Liver (tissue), 3 donors: ENCODE measurements at regions not wholly inside any gene's neighbourhood (a gene's known extent, or its start where the extent isn't known, plus 50 kb on each side); places are given as distances from the start of the nearest gene placed in this dataset.

Experiments
- CTCF ChIP-seq: fragments of 150-350 bp; IDR thresholded peaks from 2 replicates; pipeline ENCODE4 v1.5.1; 2017; ENCODE audit warnings: improper control_type of control experiment, low read depth, low read length; ENCODE audit not compliant: missing input control
- FOXA1 ChIP-seq: IDR thresholded peaks from 2 replicates; pipeline ENCODE4 v1.6.1; 2016; ENCODE audit warnings: antibody characterized with exemption
- GABPA ChIP-seq, 2 donors: IDR thresholded peaks in 1 of 2; conservative IDR thresholded peaks in 1 of 2; 2 replicates each; pipeline ENCODE4 v1.6.1; 2016; ENCODE audit warnings: antibody characterized with exemption in 2 of 2, mild to moderate bottlenecking in 1 of 2, moderate library complexity in 1 of 2
- HNF4G ChIP-seq: IDR thresholded peaks from 2 replicates; pipeline ENCODE4 v1.6.1; 2016; ENCODE audit warnings: antibody characterized with exemption
- JUND ChIP-seq, 2 donors: IDR thresholded peaks; 2 replicates each; pipeline ENCODE4 v1.6.1; 2016; ENCODE audit warnings: antibody characterized with exemption in 2 of 2
- NR2F2 ChIP-seq: IDR thresholded peaks from 2 replicates; pipeline ENCODE4 v1.6.1; 2016; ENCODE audit warnings: antibody characterized with exemption
- RAD21 ChIP-seq, 2 donors: IDR thresholded peaks; 2 replicates each; pipeline ENCODE4 v1.6.1; 2016; ENCODE audit warnings: antibody characterized with exemption in 2 of 2, mild to moderate bottlenecking in 2 of 2
- REST ChIP-seq: IDR thresholded peaks from 2 replicates; pipeline ENCODE4 v1.6.1; 2016; ENCODE audit warnings: antibody characterized with exemption, mild to moderate bottlenecking
- RXRA ChIP-seq, 2 donors: IDR thresholded peaks; 2 replicates each; pipeline ENCODE4 v1.6.1; 2017 to 2018; ENCODE audit warnings: antibody characterized with exemption in 2 of 2, mild to moderate bottlenecking in 1 of 2
- TAF1 ChIP-seq: conservative IDR thresholded peaks from 2 replicates; pipeline ENCODE4 v1.6.1; 2016; ENCODE audit warnings: antibody characterized with exemption, mild to moderate bottlenecking
- YY1 ChIP-seq: IDR thresholded peaks from 2 replicates; pipeline ENCODE4 v1.6.1; 2016; ENCODE audit warnings: antibody characterized with exemption, mild to moderate bottlenecking
- ZBTB33 ChIP-seq: IDR thresholded peaks from 2 replicates; pipeline ENCODE4 v1.6.1; 2016; ENCODE audit warnings: antibody characterized with exemption
- TF ChIP-seq, protein P1 (sequence below): IDR thresholded peaks from 2 replicates; pipeline ENCODE4 v1.6.1; 2016; ENCODE audit warnings: antibody characterized with exemption
- TF ChIP-seq, protein P2 (sequence below): IDR thresholded peaks from 2 replicates; pipeline ENCODE4 v1.6.1; 2016; ENCODE audit warnings: antibody characterized with exemption
- donor health status: healthy.
- donor health status: healthy.

- TF ChIP-seq, protein P1, sequence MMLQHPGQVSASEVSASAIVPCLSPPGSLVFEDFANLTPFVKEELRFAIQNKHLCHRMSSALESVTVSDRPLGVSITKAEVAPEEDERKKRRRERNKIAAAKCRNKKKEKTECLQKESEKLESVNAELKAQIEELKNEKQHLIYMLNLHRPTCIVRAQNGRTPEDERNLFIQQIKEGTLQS, result no peak
- no peak for TF ChIP-seq CTCF
- TF ChIP-seq FOXA1, result no peak
- no peak for TF ChIP-seq REST
- no peak for TF ChIP-seq RAD21 (IDR thresholded peaks at IDR 0.05)
- TF ChIP-seq NR2F2, result no peak
- no peak for TF ChIP-seq GABPA (IDR thresholded peaks at IDR 0.05 in 1 of 2, conservative IDR thresholded peaks at IDR 0.05 in 1 of 2)
- TF ChIP-seq, protein P2, sequence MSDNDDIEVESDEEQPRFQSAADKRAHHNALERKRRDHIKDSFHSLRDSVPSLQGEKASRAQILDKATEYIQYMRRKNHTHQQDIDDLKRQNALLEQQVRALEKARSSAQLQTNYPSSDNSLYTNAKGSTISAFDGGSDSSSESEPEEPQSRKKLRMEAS, result no peak
- TF ChIP-seq TAF1, result no peak
- TF ChIP-seq HNF4G, result no peak
- TF ChIP-seq JUND (IDR thresholded peaks at IDR 0.05), result no peak
- TF ChIP-seq YY1, result no peak
- TF ChIP-seq RXRA (IDR thresholded peaks at IDR 0.05), result no peak
- no peak for TF ChIP-seq ZBTB33
Measured at GRCh38 chrX:20595928-20596575, 329.3 kb upstream of the RPS6KA3 start.
